B cell (primary cell): ENCODE measurements at regions not wholly inside any gene's neighbourhood (a gene's known extent, or its start where the extent isn't known, plus 50 kb on each side); places are given as distances from the start of the nearest gene placed in this dataset.
"Not testable (repeated sequence)": the region's sequence is repeated elsewhere in the genome, so short reads cannot be mapped to it uniquely, and the experiment has no call there.

Source experiments
- ATAC-seq: fragments of 200-7000 bp; cut with Tn5 transposase; one replicate; pipeline ENCODE4 v1.10.0; 2021; ENCODE audit warnings: low read depth, mild to moderate bottlenecking, moderate number of reproducible peaks, moderate library complexity
- CTCF ChIA-PET: fragments of 350-600 bp; sonication (Branson Sonifier 250); formaldehyde crosslinking; loops from one replicate; lab custom pipeline; 2021; ENCODE audit warnings: antibody characterized with exemption, inconsistent platforms; lab: Charles Lee
- POLR2A ChIA-PET: fragments of 350-600 bp; sonication (Branson Sonifier 250); formaldehyde crosslinking; loops from one replicate; lab custom pipeline; 2021; ENCODE audit warnings: antibody characterized with exemption; lab: Charles Lee
- DNase-seq: peaks from one replicate; pipeline ENCODE4 v3.0.0; 2013
- H2AFZ ChIP-seq: 2 replicates; pipeline ENCODE4 v1.6.1; 2012; ENCODE audit warnings: mild to moderate bottlenecking, low read depth, low read length; ENCODE audit not compliant: insufficient read depth, poor library complexity, severe bottlenecking
- H3K27ac ChIP-seq, 2 donors: 1 replicate in 1 of 2; 2 replicates in 1 of 2; pipeline ENCODE4 v1.5.1; 2012 to 2013; ENCODE audit warnings: low read length in 2 of 2, mild to moderate bottlenecking in 2 of 2, moderate library complexity in 1 of 2
- H3K27me3 ChIP-seq, 4 experiments: fragments of 200-600 bp in 1 of 4; sonication (generic) in 1 of 4; replicated peaks in 1 of 4; 1 replicate in 2 of 4; 2 replicates in 2 of 4; pipeline versions ENCODE4 v1.6.1 to v1.7.0; 2013 to 2016; ENCODE audit warnings: low read length in 3 of 4, mild to moderate bottlenecking in 2 of 4, mixed read lengths in 1 of 4, moderate library complexity in 1 of 4; ENCODE audit not compliant: insufficient read depth in 4 of 4, control insufficient read depth in 3 of 4; ENCODE audit errors: control extremely low read depth in 1 of 4
- H3K36me3 ChIP-seq, 2 experiments: replicated peaks in 1 of 2; 1 replicate in 1 of 2; 2 replicates in 1 of 2; pipeline versions ENCODE4 v1.6.1 to v1.7.1; 2013; ENCODE audit warnings: low read length in 1 of 2; ENCODE audit not compliant: insufficient read depth in 2 of 2, control insufficient read depth in 1 of 2; ENCODE audit errors: control extremely low read depth in 1 of 2, extremely low read depth in 1 of 2
- H3K4me1 ChIP-seq, 2 donors: fragments of 200-600 bp in 1 of 2; sonication (generic) in 1 of 2; 1 replicate in 1 of 2; 2 replicates in 1 of 2; pipeline versions ENCODE4 v1.5.1 to v1.6.1; 2013 to 2017; ENCODE audit warnings: low read length in 2 of 2; ENCODE audit not compliant: control insufficient read depth in 2 of 2, insufficient read depth in 2 of 2
- H3K4me2 ChIP-seq: replicated peaks from 2 replicates; pipeline ENCODE3; 2012; ENCODE audit warnings: mild to moderate bottlenecking, low read depth, low read length; ENCODE audit not compliant: poor library complexity, severe bottlenecking
- H3K4me3 ChIP-seq, 5 experiments: fragments of 200-600 bp in 1 of 5; sonication (generic) in 1 of 5; 1 replicate in 3 of 5; 2 replicates in 2 of 5; pipeline versions ENCODE4 v1.5.1 to v1.7.0; 2011 to 2016; ENCODE audit warnings: low read length in 4 of 5, mild to moderate bottlenecking in 4 of 5, low read depth in 2 of 5, control low read depth in 1 of 5, moderate library complexity in 1 of 5; ENCODE audit not compliant: insufficient read depth in 1 of 5; ENCODE audit errors: control extremely low read depth in 1 of 5, extremely low read depth in 1 of 5
- H3K79me2 ChIP-seq: fragments of 200-600 bp; sonication (generic); one replicate; pipeline ENCODE4 v1.6.0; 2016; ENCODE audit warnings: low read length; ENCODE audit not compliant: control insufficient read depth, insufficient read depth
- H3K9ac ChIP-seq: fragments of 200-600 bp; sonication (generic); 2 replicates; pipeline ENCODE4 v1.6.1; 2017; ENCODE audit warnings: mild to moderate bottlenecking, low read length, moderate library complexity
- H3K9me3 ChIP-seq, 3 donors: one replicate each; pipeline versions ENCODE4 v1.6.1 to v1.7.1; 2013; ENCODE audit warnings: low read length in 2 of 3; ENCODE audit not compliant: control insufficient read depth in 2 of 3, insufficient read depth in 1 of 3; ENCODE audit errors: control extremely low read depth in 1 of 3
- H4K20me1 ChIP-seq: 2 replicates; pipeline ENCODE4 v1.6.0; 2012; ENCODE audit warnings: mild to moderate bottlenecking, low read length; ENCODE audit not compliant: insufficient read depth, control insufficient read depth, poor library complexity, severe bottlenecking
- H3K27ac Mint-ChIP-seq: one replicate; pipeline ENCODE4 v1.8.0; 2021; ENCODE audit warnings: mixed read lengths
- H3K27me3 Mint-ChIP-seq: one replicate; pipeline ENCODE4 v1.8.0; 2021; ENCODE audit warnings: mixed read lengths
- H3K4me1 Mint-ChIP-seq: one replicate; pipeline ENCODE4 v1.8.0; 2021; ENCODE audit warnings: mixed read lengths
- H3K4me3 Mint-ChIP-seq: one replicate; pipeline ENCODE4 v1.8.0; 2021; ENCODE audit warnings: mixed read lengths
- H3K9me3 Mint-ChIP-seq: one replicate; pipeline ENCODE4 v1.8.0; 2022; ENCODE audit warnings: mixed read lengths; ENCODE audit not compliant: insufficient read depth
- CTCF ChIP-seq: fragments of 200-600 bp; IDR thresholded peaks from one replicate; pipeline ENCODE4 v1.8.0; 2022; ENCODE audit warnings: antibody characterized with exemption, mild to moderate bottlenecking
- EZH2 ChIP-seq: IDR thresholded peaks from 2 replicates; pipeline ENCODE4 v1.6.1; 2012; ENCODE audit warnings: borderline replicate concordance, low read depth, mild to moderate bottlenecking, moderate library complexity, low read length; ENCODE audit not compliant: insufficient read depth, poor library complexity, severe bottlenecking
- WGBS: methylation state at CpG from one replicate; pipeline ENCODE4 v1.1.5; 2013; ENCODE audit warnings: missing lambda C conversion rate; ENCODE audit not compliant: insufficient coverage; 5-methylcytosine and 5-hydroxymethylcytosine counted together
- intact Hi-C: fragments of 100-400 bp; cut with micrococcal nuclease; formaldehyde crosslinking; loops from one replicate; pipeline ENCODE4 v1.10.0; 2022

GRCh38 chr14:84340938-84341337, 1189.0 kb upstream of the FLRT2 start:
- CTCF ChIA-PET: no interaction called here
- DNase-seq: no peak

GRCh38 chr14:84341867-84342266, 1188.1 kb upstream of the FLRT2 start:
- POLR2A ChIA-PET, H3K27me3 ChIP-seq, H4K20me1 ChIP-seq, H3K4me3 Mint-ChIP-seq, H3K27ac ChIP-seq, H3K4me1 Mint-ChIP-seq, H3K79me2 ChIP-seq, H3K9me3 Mint-ChIP-seq, H3K27ac Mint-ChIP-seq, H3K9me3 ChIP-seq, H3K9ac ChIP-seq, intact Hi-C loops, H3K36me3 ChIP-seq, H3K27me3 Mint-ChIP-seq, H3K4me1 ChIP-seq, H3K4me2 ChIP-seq, H3K4me3 ChIP-seq, CTCF ChIA-PET, ATAC-seq, DNase-seq, H2AFZ ChIP-seq: not testable (repeated sequence)
- 100% methylated on average over 3 of the region's 3 CpGs for WGBS

More at GRCh38 chr14:84340938-84341337, 1189.0 kb upstream of the FLRT2 start:
- Histone ChIP-seq H4K20me1 (no peaks in the 10 kb centered on the region), H3K9me3 (peaks cover 0 to 5% (median 0%) of the 10 kb centered on the region in 3 donors), H3K9ac (no peak overlapping the region), H3K4me1 (no peaks in the 10 kb centered on the region), H3K27me3 (no peaks in the 10 kb centered on the region), H3K4me2 (no peak overlapping the region), H3K27ac (no peak overlapping the region), H3K4me3 (no peak overlapping the region), H2AFZ (no peak overlapping the region), H3K79me2 (no peaks in the 10 kb centered on the region), H3K36me3 (no peaks in the 10 kb centered on the region)
- H3K4me3 Mint-ChIP-seq: no peak overlapping the region
- TF ChIP-seq CTCF (no peak), EZH2 (no peak)
- H3K9me3 Mint-ChIP-seq: peaks cover 2% of the 10 kb centered on the region
- no peak overlapping the region for H3K27ac Mint-ChIP-seq
- WGBS: no CpG with 5 or more reads among the region's 1 CpG
- ATAC-seq: no peak
- intact Hi-C loops: no loop called here
- no peaks in the 10 kb centered on the region for H3K4me1 Mint-ChIP-seq
- no peaks in the 10 kb centered on the region for H3K27me3 Mint-ChIP-seq
- POLR2A ChIA-PET: no interaction called here
